ENCODE measurements at regions not wholly inside any gene's neighbourhood (a gene's known extent, or its start where the extent isn't known, plus 50 kb on each side); places are given as distances from the start of the nearest gene placed in this dataset.

DNA sequence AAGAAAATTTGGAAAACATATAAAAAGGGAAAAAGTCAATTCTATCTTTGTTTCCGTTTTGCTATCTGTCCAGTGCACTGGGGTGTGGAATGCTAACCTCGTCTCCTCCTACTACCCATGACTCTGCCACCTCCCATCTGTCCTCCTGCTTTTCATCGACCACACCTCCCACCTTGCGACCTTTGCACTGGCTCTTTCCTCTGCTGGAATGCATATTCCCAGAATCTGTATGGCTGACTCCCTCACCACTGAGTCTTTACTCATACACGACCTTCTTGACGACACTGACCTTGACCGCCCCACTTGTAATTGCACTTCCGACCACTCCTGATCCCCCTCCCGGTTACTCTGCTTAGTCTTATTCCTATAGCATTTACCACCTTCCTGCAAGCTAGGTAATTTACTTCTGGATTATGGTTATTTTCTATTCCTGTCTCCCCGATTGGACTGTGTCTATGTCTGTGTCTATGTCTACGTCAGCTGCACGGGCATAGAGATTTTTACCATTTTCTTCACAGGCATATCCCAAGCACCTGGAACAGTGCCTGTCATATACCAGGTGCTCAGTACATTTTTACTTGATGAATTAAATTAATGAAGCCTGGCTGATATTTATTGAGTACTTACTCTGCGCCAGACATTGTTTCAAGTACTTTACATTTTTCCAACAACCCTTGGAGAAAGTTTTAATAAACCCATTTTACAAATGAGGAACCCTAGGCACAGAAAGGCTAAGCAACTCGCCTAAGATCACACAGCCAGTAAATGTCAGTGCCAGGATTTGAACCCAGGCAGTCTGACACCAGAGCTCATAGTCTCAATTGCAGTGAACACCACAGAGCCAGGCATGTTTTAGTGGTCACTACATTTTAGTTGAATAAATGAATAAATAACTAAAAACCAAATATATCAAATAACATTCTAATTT lies 54.0 kb upstream of the SLC22A11 start:
- no peak for DNase-seq (ENCODE audit: low spot score)

DNA sequence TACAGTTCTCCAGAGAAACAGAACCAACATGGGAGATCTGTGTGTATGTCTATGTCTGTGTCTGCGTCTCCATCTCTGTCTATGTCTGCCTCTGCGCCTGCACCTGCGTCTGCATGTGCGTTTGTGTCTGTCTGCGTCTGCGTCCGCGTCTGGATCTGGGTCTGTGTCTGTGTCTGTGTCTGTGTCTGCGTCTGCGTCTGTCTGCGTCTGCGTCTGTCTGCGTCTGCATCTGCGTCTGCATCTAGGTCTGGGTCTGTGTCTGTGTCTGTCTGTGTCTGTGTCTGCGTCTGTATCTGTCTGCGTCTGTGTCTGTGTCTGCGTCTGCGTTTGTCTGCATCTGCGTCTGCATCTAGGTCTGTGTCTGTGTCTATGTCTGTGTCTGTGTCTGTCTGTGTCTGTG lies 53.1 kb upstream of the SLC22A11 start:
- DNase-seq (ENCODE audit: low spot score), result no peak

DNA sequence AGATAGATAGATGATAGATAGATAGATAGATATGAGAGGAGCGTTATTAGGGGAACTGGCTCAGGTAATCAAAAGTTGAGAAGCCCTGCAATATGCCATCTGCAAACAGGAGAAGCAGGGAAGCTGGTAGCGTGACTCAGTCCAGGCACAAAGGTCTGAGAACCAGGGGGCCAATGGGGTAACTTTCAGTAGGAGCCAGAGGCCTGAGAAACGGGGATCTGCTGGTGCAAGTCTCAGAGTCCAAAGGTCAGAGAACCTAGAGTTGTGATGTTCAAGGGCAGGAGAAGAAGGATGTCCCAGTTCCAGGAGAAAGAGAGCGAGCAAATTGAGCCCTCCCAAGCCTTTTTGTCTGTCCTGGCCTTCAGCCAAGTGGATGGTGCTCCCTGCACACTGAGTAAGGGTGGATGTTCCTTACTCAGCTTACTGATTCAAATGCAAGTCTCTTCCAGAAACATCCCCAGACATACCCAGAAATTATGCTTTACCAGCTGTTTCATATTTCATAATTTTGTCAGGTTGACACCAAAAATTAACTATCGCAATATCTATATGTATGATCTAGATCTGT lies 52.5 kb upstream of the SLC22A11 start:
- no peak for DNase-seq (ENCODE audit: low spot score)

- no peak for DNase-seq (ENCODE audit: low spot score)
Measured at GRCh38 chr11:64504999-64505398, 50.7 kb upstream of the SLC22A11 start.

All from hepatic stellate cell (primary cell).